ENCODE measurements at regions not wholly inside any gene's neighbourhood (a gene's known extent, or its start where the extent isn't known, plus 50 kb on each side); places are given as distances from the start of the nearest gene placed in this dataset.

GRCh38 chr10:28157379-28157778 lies 145.5 kb downstream of the MPP7 start:
- TF ChIP-seq POLR2A (IDR thresholded peaks at IDR 0.05) (no peak), CTCF (IDR thresholded peaks at IDR 0.05) (no peak)
- ATAC-seq: no peak

GRCh38 chr10:28155726-28156125 lies 147.1 kb downstream of the MPP7 start:
- Histone ChIP-seq H3K27ac (no peak overlapping the region), H3K4me1 (no peaks in the 10 kb centered on the region), H3K9me3 (peaks cover 0 to 8% (median 0%) of the 10 kb centered on the region in 12 donors), H3K36me3 (no peaks in the 10 kb centered on the region), H3K27me3 (no peaks in the 10 kb centered on the region), H3K4me3 (no peak overlapping the region)
- DNase-seq (no peak), ATAC-seq (no peak)
- no peak for TF ChIP-seq POLR2A (IDR thresholded peaks at IDR 0.05)
- no peak for TF ChIP-seq CTCF (IDR thresholded peaks at IDR 0.05)
- WGBS, 4 donors: 47 to 68% (median 54%) methylated on average over 1 of the region's 1 CpG
- intact Hi-C loops (cut with DNase I): no loop called here

More at GRCh38 chr10:28157379-28157778, 145.5 kb downstream of the MPP7 start:
- Histone ChIP-seq H3K27me3 (no peaks in the 10 kb centered on the region), H3K4me3 (no peak overlapping the region), H3K36me3 (no peaks in the 10 kb centered on the region), H3K27ac (no peak overlapping the region), H3K9me3 (peaks cover 0 to 8% (median 0%) of the 10 kb centered on the region in 12 donors), H3K4me1 (no peaks in the 10 kb centered on the region)
- no peak for DNase-seq
- intact Hi-C loops (cut with DNase I): no loop called here

- Histone ChIP-seq H3K27me3 (no peaks in the 10 kb centered on the region), H3K4me3 (no peak overlapping the region), H3K9me3 (no peaks in the 10 kb centered on the region), H3K27ac (no peak overlapping the region), H3K36me3 (peaks cover 0 to 4% (median 0%) of the 10 kb centered on the region in 9 donors), H3K4me1 (no peaks in the 10 kb centered on the region)
- intact Hi-C loops (cut with DNase I): no loop called here
- WGBS, 4 donors: 46 to 84% (median 75%) methylated on average over 3 of the region's 3 CpGs
- DNase-seq (no peak), ATAC-seq (no peak)
- TF ChIP-seq CTCF (IDR thresholded peaks at IDR 0.05) (no peak), POLR2A (IDR thresholded peaks at IDR 0.05) (no peak)
Measured at GRCh38 chr10:28151636-28152035, 151.2 kb downstream of the MPP7 start.

- H3K4me3 ChIP-seq: no peak overlapping the region
- no peaks in the 10 kb centered on the region for H3K9me3 ChIP-seq
- no peaks in the 10 kb centered on the region for H3K4me1 ChIP-seq
- WGBS, 4 donors: 91 to 94% (median 91%) methylated on average over 7 of the region's 7 CpGs
- TF ChIP-seq CTCF (IDR thresholded peaks at IDR 0.05) (no peak), POLR2A (IDR thresholded peaks at IDR 0.05) (no peak)
- H3K27ac ChIP-seq: no peak overlapping the region
- no peak for ATAC-seq
- no peaks in the 10 kb centered on the region for H3K27me3 ChIP-seq
- H3K36me3 ChIP-seq: peaks cover 0 to 4% (median 0%) of the 10 kb centered on the region in 9 donors
- intact Hi-C loops (cut with DNase I): no loop called here
- no peak for DNase-seq
Measured at GRCh38 chr10:28149746-28150145, 150.9 kb upstream of the ODAD2 start.

All from heart left ventricle (tissue), 16 donors.